Endodermal cell (in vitro differentiated cells): ENCODE measurements at regions not wholly inside any gene's neighbourhood (a gene's known extent, or its start where the extent isn't known, plus 50 kb on each side); places are given as distances from the start of the nearest gene placed in this dataset.

Experiments
- DNase-seq: peaks from one replicate; pipeline ENCODE4 v3.0.0-alpha.2; 2017
- H3K27ac ChIP-seq: 2 replicates; pipeline ENCODE4 v1.5.1; 2013; ENCODE audit warnings: mild to moderate bottlenecking, low read depth, low read length, moderate library complexity
- H3K27me3 ChIP-seq: 2 replicates; pipeline ENCODE4 v1.6.1; 2013; ENCODE audit warnings: mild to moderate bottlenecking, low read length, moderate library complexity; ENCODE audit not compliant: insufficient read depth, control insufficient read depth, poor library complexity, severe bottlenecking
- H3K36me3 ChIP-seq: 2 replicates; pipeline ENCODE4 v1.7.0; 2013; ENCODE audit warnings: mild to moderate bottlenecking, low read length, moderate library complexity; ENCODE audit not compliant: control insufficient read depth, insufficient read depth
- H3K4me1 ChIP-seq: one replicate; pipeline ENCODE4 v1.7.0; 2013; ENCODE audit warnings: low read length; ENCODE audit not compliant: control insufficient read depth, insufficient read depth
- H3K4me3 ChIP-seq: 2 replicates; pipeline ENCODE4 v1.5.1; 2013; ENCODE audit warnings: mild to moderate bottlenecking, low read length, moderate library complexity
- H3K9ac ChIP-seq: 2 replicates; pipeline ENCODE4 v1.6.1; 2013; ENCODE audit warnings: mild to moderate bottlenecking, low read length, moderate library complexity; ENCODE audit not compliant: poor library complexity, severe bottlenecking; ENCODE audit errors: extremely low read depth
- H3K9me3 ChIP-seq: 2 replicates; pipeline ENCODE4 v1.6.1; 2013; ENCODE audit warnings: mild to moderate bottlenecking, low read length, moderate library complexity; ENCODE audit not compliant: control insufficient read depth
- H3K27ac Mint-ChIP-seq: 2 replicates; pipeline ENCODE4 v1.8.0; 2020; ENCODE audit warnings: mixed read lengths
- H3K27me3 Mint-ChIP-seq: 2 replicates; pipeline ENCODE4 v1.8.0; 2021; ENCODE audit warnings: mild to moderate bottlenecking, mixed read lengths; ENCODE audit not compliant: insufficient read depth
- H3K36me3 Mint-ChIP-seq: 2 replicates; pipeline ENCODE4 v1.8.0; 2020; ENCODE audit warnings: low read depth, mixed read lengths
- H3K4me1 Mint-ChIP-seq: 2 replicates; pipeline ENCODE4 v1.8.0; 2020; ENCODE audit warnings: mixed read lengths
- H3K4me3 Mint-ChIP-seq: 2 replicates; pipeline ENCODE4 v1.8.0; 2020; ENCODE audit warnings: mild to moderate bottlenecking, moderate library complexity, mixed read lengths
- H3K9me3 Mint-ChIP-seq: 2 replicates; pipeline ENCODE4 v1.8.0; 2020; ENCODE audit warnings: mild to moderate bottlenecking, mixed read lengths
- WGBS, 2 experiments: methylation state at CpG; one replicate each; pipeline versions ENCODE4 v1.1.5 to v1.1.7; 2013; ENCODE audit warnings: missing lambda C conversion rate in 2 of 2, mixed read lengths in 1 of 2; ENCODE audit not compliant: insufficient coverage in 1 of 2, insufficient read length in 1 of 2; 5-methylcytosine and 5-hydroxymethylcytosine counted together
- TF ChIP-seq, protein P1 (sequence below): fragments of 200-600 bp; sonication (generic); conservative IDR thresholded peaks from 2 replicates; pipeline ENCODE4 v1.5.0; 2021; ENCODE audit warnings: antibody characterized with exemption, mild to moderate bottlenecking

DNA sequence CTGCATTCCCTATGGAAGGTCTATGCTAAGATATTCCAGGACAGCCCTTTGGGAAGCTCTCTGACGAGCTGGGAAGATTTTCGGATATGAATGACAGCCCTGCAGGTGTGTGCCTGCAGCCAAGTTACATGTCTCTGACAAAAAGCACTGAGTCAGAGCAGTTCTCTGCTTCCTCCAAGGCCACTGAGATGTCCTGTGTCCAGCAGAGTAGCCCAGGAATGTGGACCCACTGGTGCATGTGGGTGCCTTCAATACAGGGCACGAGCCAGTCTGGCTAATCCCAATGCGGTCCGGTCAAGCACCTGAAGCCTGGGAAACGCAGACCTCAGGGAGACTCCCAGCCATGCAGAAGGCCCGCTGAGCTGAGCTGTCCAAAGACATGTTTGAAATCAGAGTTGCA lies 565.7 kb downstream of the TCERG1L start:
- no peak overlapping the region for H3K4me3 Mint-ChIP-seq
- peak; percentile 35 for DNase-seq
- H3K4me3 ChIP-seq, result no peak overlapping the region
- H3K9ac ChIP-seq, result no peak overlapping the region
- H3K27ac Mint-ChIP-seq, result no peak overlapping the region
- H3K9me3 ChIP-seq, result no peaks in the 10 kb centered on the region
- H3K27ac ChIP-seq, result no peak overlapping the region
- no peaks in the 10 kb centered on the region for H3K36me3 Mint-ChIP-seq
- H3K27me3 ChIP-seq, result no peaks in the 10 kb centered on the region
- no peaks in the 10 kb centered on the region for H3K4me1 ChIP-seq
- no peaks in the 10 kb centered on the region for H3K27me3 Mint-ChIP-seq
- no peaks in the 10 kb centered on the region for H3K36me3 ChIP-seq
- TF ChIP-seq, protein P1, sequence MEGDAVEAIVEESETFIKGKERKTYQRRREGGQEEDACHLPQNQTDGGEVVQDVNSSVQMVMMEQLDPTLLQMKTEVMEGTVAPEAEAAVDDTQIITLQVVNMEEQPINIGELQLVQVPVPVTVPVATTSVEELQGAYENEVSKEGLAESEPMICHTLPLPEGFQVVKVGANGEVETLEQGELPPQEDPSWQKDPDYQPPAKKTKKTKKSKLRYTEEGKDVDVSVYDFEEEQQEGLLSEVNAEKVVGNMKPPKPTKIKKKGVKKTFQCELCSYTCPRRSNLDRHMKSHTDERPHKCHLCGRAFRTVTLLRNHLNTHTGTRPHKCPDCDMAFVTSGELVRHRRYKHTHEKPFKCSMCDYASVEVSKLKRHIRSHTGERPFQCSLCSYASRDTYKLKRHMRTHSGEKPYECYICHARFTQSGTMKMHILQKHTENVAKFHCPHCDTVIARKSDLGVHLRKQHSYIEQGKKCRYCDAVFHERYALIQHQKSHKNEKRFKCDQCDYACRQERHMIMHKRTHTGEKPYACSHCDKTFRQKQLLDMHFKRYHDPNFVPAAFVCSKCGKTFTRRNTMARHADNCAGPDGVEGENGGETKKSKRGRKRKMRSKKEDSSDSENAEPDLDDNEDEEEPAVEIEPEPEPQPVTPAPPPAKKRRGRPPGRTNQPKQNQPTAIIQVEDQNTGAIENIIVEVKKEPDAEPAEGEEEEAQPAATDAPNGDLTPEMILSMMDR, result no peak
- no peaks in the 10 kb centered on the region for H3K9me3 Mint-ChIP-seq
- peaks cover 35% of the 10 kb centered on the region for H3K4me1 Mint-ChIP-seq
- WGBS, 2 experiments, result 92 to 93% methylated on average over 7 of the region's 7 CpGs

DNA sequence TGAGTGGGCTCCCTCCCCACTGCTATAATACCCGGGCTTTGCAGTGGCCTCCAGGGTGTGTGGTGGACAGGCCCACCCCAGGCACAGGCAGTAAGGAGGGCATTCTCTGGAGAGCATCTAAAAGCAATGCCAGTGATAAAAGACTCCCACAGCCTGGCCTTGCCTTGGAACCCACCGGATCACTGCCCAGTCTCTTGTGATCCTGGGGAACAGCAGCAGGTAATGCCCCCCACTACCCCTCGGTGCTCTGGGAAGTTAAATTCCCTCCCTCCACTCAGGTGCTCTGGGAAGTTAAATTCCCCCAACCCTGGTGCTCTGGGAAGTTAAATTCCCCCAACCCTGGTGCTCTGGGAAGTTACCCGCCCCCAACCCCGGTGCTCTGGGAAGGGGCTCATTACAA lies 565.2 kb downstream of the TCERG1L start:
- DNase-seq, result no peak
- H3K4me3 Mint-ChIP-seq, result no peak overlapping the region
- no peaks in the 10 kb centered on the region for H3K27me3 ChIP-seq
- no peaks in the 10 kb centered on the region for H3K9me3 Mint-ChIP-seq
- TF ChIP-seq, protein P1, result no peak
- no peaks in the 10 kb centered on the region for H3K36me3 Mint-ChIP-seq
- H3K36me3 ChIP-seq, result no peaks in the 10 kb centered on the region
- no peaks in the 10 kb centered on the region for H3K4me1 ChIP-seq
- no peak overlapping the region for H3K27ac Mint-ChIP-seq
- H3K4me3 ChIP-seq, result no peak overlapping the region
- H3K9ac ChIP-seq, result no peak overlapping the region
- no peaks in the 10 kb centered on the region for H3K27me3 Mint-ChIP-seq
- no peak overlapping the region for H3K27ac ChIP-seq
- H3K4me1 Mint-ChIP-seq, result peaks cover 35% of the 10 kb centered on the region
- H3K9me3 ChIP-seq, result no peaks in the 10 kb centered on the region
- 93% methylated on average over 3 to 5 of the region's 5 CpGs for WGBS, 2 experiments

DNA sequence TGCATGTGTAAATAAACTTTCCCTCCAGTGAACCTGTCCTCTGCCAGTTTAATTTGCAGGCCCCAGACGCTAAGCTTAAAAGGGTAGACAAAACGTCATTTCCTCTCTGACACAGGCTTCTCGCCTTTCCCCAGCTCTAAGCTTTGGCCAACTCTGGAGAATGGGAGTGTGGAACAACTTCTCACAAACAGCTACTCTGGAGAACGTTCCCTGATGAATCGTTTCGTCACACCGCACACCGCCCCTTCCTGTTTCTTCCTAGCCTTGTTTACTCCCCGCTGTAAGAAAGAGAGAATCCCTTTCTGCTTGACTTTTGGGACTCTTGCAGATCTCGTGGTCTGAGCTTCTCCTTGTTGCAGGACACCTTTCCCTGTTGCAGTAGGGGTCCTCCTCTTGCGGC lies 564.2 kb downstream of the TCERG1L start:
- Histone ChIP-seq H3K36me3 (no peaks in the 10 kb centered on the region), H3K27ac (no peak overlapping the region), H3K27me3 (no peaks in the 10 kb centered on the region), H3K9ac (no peak overlapping the region), H3K4me3 (no peak overlapping the region), H3K4me1 (no peaks in the 10 kb centered on the region), H3K9me3 (no peaks in the 10 kb centered on the region)
- no peak overlapping the region for H3K4me3 Mint-ChIP-seq
- H3K27me3 Mint-ChIP-seq, result peaks cover 4% of the 10 kb centered on the region
- no peaks in the 10 kb centered on the region for H3K36me3 Mint-ChIP-seq
- peak; percentile 38 for DNase-seq
- TF ChIP-seq, protein P1, result no peak
- H3K27ac Mint-ChIP-seq, result no peak overlapping the region
- peaks cover 35% of the 10 kb centered on the region for H3K4me1 Mint-ChIP-seq
- no peaks in the 10 kb centered on the region for H3K9me3 Mint-ChIP-seq
- WGBS, 2 experiments, result 86 to 89% methylated on average over 8 to 11 of the region's 11 CpGs
